ENCODE measurements at regions not wholly inside any gene's neighbourhood (a gene's known extent, or its start where the extent isn't known, plus 50 kb on each side); places are given as distances from the start of the nearest gene placed in this dataset.

DNA sequence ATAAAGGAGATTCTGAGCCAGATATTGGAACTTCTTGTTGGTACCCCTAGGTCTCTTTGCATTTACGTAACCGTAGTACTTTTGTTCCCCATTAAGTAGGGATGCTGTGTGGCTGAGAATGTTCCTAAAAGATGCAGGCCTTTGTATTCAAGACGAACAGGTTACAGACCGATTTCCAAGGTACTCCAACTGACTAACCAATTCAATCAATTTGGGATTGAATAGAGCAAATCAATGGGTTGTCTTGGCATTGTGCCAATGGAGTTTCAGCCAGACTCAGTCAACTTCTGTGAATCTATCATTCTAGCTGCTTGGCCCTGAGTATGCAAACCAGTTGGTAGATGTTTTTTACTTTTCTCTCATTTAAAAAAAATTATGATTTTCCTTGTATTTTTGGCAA is 347.3 kb upstream of the NPVF start:
- DNase-seq (ENCODE audit: low read depth, low spot score): no peak
- Histone ChIP-seq H3K36me3 (ENCODE audit: insufficient read depth, insufficient read length, low read length) (no peaks in the 10 kb centered on the region), H3K4me3 (ENCODE audit: insufficient read length, low read depth) (no peak overlapping the region), H3K27me3 (ENCODE audit: insufficient read depth, insufficient read length) (no peaks in the 10 kb centered on the region), H3K4me1 (ENCODE audit: insufficient read depth, insufficient read length) (no peaks in the 10 kb centered on the region), H3K9ac (ENCODE audit: insufficient read length, low read depth) (no peak overlapping the region), H3K9me3 (ENCODE audit: insufficient read depth, low read length) (no peaks in the 10 kb centered on the region)
- no peak for TF ChIP-seq ZNF274 (IDR thresholded peaks at IDR 0.05; ENCODE audit: low read depth, low read length)

DNA sequence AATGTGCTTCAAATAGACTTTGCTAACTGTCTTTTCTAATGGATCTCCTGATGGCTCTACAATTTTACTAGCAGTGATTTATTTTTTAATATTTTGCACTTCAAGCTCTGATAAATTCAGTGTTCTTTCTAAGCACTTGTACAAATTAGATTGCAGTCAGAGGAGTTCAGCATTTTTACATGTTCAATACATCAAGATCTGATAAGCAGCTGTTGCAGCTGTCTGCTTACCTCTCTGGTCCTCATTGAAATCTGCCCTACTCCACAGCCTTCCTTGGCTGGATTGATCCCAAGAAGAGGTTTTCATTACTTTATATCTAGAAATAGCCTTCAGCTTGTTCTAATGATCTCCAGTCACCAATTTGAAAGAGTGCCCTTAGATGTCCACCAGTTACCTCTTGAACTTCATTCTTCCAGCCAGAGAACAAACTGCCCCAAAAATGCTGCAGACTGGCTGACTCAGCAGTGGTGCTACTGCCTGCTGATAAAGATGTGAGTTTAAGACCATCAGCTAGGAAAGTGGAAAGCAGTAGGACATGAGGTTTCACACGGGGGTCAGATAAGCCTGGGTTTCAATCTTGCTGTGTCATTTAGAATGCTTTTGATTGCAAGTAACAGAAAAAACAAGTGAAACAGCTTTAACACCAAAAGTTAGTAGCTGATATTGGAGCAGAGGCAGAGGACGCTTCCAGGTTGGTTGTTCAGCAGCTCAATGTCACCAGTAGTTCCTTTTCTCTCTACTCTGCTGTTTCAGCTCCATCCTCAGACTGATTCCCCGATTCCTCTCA is 350.9 kb upstream of the NPVF start:
- Histone ChIP-seq H3K27me3 (ENCODE audit: insufficient read depth, insufficient read length) (no peaks in the 10 kb centered on the region), H3K9me3 (ENCODE audit: insufficient read depth, low read length) (no peaks in the 10 kb centered on the region), H3K36me3 (ENCODE audit: insufficient read depth, insufficient read length, low read length) (no peaks in the 10 kb centered on the region), H3K4me1 (ENCODE audit: insufficient read depth, insufficient read length) (no peaks in the 10 kb centered on the region), H3K9ac (ENCODE audit: insufficient read length, low read depth) (no peak overlapping the region), H3K4me3 (ENCODE audit: insufficient read length, low read depth) (no peak overlapping the region)
- no peak for TF ChIP-seq ZNF274 (IDR thresholded peaks at IDR 0.05; ENCODE audit: low read depth, low read length)
- DNase-seq (ENCODE audit: low read depth, low spot score): no peak

DNA sequence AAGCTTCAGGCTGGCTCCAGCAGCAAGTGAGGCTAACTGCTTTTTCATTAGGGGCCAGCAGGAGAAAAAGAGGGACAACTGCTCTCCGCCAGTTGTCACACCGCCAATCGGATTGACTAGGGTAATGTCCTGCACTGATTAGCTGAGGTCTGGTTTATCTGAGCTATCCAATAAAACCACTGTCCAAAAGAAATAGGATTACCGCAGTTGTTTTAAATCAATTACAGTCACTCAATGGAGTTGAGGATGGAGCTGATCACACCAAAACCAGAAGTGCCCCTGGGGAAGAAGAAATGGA is 351.4 kb upstream of the NPVF start:
- TF ChIP-seq SUZ12 (IDR thresholded peaks at IDR 0.05; ENCODE audit: extremely low read depth, insufficient read depth, insufficient read length) (no peak), ZNF274 (IDR thresholded peaks at IDR 0.05; ENCODE audit: low read depth, low read length) (no peak), YY1 (IDR thresholded peaks at IDR 0.05; ENCODE audit: insufficient read depth, insufficient read length) (no peak)
- no peak overlapping the region for H3K9ac ChIP-seq (ENCODE audit: insufficient read length, low read depth)
- H3K9me3 ChIP-seq (ENCODE audit: insufficient read depth, low read length): no peaks in the 10 kb centered on the region
- H3K4me3 ChIP-seq (ENCODE audit: insufficient read length, low read depth): no peak overlapping the region
- DNase-seq (ENCODE audit: low read depth, low spot score): no peak
- H3K4me1 ChIP-seq (ENCODE audit: insufficient read depth, insufficient read length): no peaks in the 10 kb centered on the region
- H3K36me3 ChIP-seq (ENCODE audit: insufficient read depth, insufficient read length, low read length): no peaks in the 10 kb centered on the region
- H3K27me3 ChIP-seq (ENCODE audit: insufficient read depth, insufficient read length): no peaks in the 10 kb centered on the region

DNA sequence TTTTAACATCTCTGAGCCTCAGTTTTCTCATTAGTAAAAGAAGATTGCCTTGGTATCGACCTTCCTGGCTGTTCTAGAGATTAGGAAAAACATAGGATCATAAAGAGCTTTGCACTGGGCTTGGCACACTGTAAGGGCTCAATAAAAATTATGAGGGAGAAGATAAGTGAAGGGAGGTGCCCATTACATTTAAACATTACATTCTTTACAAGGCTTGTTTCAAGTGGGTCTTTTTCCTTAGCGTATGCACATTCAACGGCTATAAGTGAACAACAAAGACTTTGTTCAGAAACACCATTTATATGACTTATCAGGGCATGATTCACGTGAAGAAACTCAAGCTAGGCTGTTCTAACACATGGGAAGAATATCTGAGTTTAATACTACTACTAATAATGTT is 351.9 kb upstream of the NPVF start:
- H3K36me3 ChIP-seq (ENCODE audit: insufficient read depth, insufficient read length, low read length): no peaks in the 10 kb centered on the region
- no peak overlapping the region for H3K9ac ChIP-seq (ENCODE audit: insufficient read length, low read depth)
- no peaks in the 10 kb centered on the region for H3K9me3 ChIP-seq (ENCODE audit: insufficient read depth, low read length)
- H3K4me3 ChIP-seq (ENCODE audit: insufficient read length, low read depth): no peak overlapping the region
- H3K27me3 ChIP-seq (ENCODE audit: insufficient read depth, insufficient read length): no peaks in the 10 kb centered on the region
- no peak for DNase-seq (ENCODE audit: low read depth, low spot score)
- TF ChIP-seq SUZ12 (IDR thresholded peaks at IDR 0.05; ENCODE audit: extremely low read depth, insufficient read depth, insufficient read length) (no peak), YY1 (IDR thresholded peaks at IDR 0.05; ENCODE audit: insufficient read depth, insufficient read length) (no peak), ZNF274 (IDR thresholded peaks at IDR 0.05; ENCODE audit: low read depth, low read length) (no peak)
- H3K4me1 ChIP-seq (ENCODE audit: insufficient read depth, insufficient read length): no peaks in the 10 kb centered on the region

DNA sequence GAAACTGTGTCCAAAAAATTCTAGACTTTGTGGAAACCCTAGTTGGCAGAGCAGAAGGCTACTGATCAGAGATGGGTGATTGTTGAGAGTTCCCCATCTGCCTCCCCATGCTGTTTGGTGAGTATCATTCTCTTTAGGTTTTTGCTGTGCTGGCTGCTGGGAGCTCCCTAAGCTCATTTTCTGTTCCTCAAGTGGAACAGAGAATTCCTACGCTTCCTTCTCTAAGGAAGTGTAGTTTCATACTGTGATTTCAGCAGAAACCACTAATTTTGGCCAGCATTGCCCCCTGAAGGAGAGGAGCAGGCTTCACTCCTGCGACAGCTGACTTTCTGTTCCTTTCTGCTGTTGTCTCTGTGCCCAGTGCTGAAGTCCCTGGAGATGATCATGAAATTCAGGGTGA is 355.3 kb upstream of the NPVF start:
- no peak overlapping the region for H3K4me3 ChIP-seq (ENCODE audit: insufficient read length, low read depth)
- no peaks in the 10 kb centered on the region for H3K36me3 ChIP-seq (ENCODE audit: insufficient read depth, insufficient read length, low read length)
- no peak for DNase-seq (ENCODE audit: low read depth, low spot score)
- no peaks in the 10 kb centered on the region for H3K9me3 ChIP-seq (ENCODE audit: insufficient read depth, low read length)
- no peaks in the 10 kb centered on the region for H3K27me3 ChIP-seq (ENCODE audit: insufficient read depth, insufficient read length)
- H3K4me1 ChIP-seq (ENCODE audit: insufficient read depth, insufficient read length): no peaks in the 10 kb centered on the region
- TF ChIP-seq YY1 (IDR thresholded peaks at IDR 0.05; ENCODE audit: insufficient read depth, insufficient read length): no peak
- no peak for TF ChIP-seq ZNF274 (IDR thresholded peaks at IDR 0.05; ENCODE audit: low read depth, low read length)
- H3K9ac ChIP-seq (ENCODE audit: insufficient read length, low read depth): no peak overlapping the region

DNA sequence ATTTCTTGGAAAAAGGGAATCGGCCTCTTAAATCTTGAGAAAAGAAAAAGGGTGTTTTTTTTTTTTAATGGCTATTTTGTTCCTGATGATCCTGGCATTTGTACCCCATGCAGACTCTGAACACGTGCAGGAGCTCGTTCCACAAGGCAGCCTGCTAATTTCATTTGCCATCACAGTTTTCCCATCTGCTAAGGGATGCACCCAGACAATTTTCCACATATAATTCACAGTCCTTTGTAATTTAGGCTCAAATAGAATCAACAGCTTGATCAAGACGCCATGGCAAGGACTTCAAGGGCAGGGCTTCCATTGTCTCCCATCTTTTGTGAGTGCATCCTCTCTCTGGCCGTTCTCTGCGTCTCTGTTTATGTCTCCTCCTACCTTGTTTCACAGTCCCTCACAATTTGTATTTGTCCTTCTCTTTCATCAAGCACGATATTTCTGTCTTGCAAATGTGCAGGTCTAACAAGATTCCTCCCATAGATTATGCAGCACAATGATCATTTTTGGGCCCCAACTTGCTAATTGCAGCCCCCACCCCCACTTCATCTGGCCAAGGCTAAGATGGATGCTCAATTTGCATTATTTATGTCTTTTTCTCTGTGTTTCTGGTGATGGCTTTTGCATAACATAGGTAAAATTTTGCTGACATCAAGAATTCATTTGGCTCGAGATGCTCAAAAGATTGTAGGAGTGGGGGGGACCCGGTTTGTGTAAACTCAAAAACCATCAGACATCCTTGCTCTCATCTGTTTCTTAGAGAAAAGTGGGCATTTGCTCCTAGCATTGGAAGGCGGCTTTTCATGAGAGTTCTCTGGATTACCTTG is 356.0 kb upstream of the NPVF start:
- H3K4me3 ChIP-seq (ENCODE audit: insufficient read length, low read depth): no peak overlapping the region
- no peaks in the 10 kb centered on the region for H3K9me3 ChIP-seq (ENCODE audit: insufficient read depth, low read length)
- TF ChIP-seq YY1 (IDR thresholded peaks at IDR 0.05; ENCODE audit: insufficient read depth, insufficient read length): no peak
- H3K36me3 ChIP-seq (ENCODE audit: insufficient read depth, insufficient read length, low read length): no peaks in the 10 kb centered on the region
- DNase-seq (ENCODE audit: low read depth, low spot score): no peak
- no peaks in the 10 kb centered on the region for H3K27me3 ChIP-seq (ENCODE audit: insufficient read depth, insufficient read length)
- H3K4me1 ChIP-seq (ENCODE audit: insufficient read depth, insufficient read length): no peaks in the 10 kb centered on the region
- H3K9ac ChIP-seq (ENCODE audit: insufficient read length, low read depth): no peak overlapping the region

DNA sequence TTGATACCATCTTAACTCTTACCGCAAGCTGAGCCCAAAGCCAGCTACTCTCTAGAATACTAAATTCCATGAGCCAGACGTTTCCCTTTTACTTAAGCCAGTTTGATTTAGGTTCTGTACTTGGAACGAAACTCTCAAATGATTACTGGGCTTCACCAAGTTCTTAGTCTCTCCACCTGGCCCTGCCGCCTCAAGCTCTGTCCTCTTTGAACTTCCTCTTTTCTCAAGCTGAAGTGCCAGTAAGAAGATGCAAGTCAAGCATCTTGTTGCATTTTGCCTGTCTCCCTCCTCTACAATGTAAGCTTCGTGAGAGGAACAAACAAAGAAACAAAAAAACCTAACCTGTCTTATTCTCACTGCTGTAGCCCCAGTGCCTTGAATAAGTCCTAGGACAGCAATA is 358.2 kb upstream of the NPVF start:
- Histone ChIP-seq H3K4me3 (ENCODE audit: insufficient read length, low read depth) (no peak overlapping the region), H3K9me3 (ENCODE audit: insufficient read depth, low read length) (no peaks in the 10 kb centered on the region), H3K27me3 (ENCODE audit: insufficient read depth, insufficient read length) (no peaks in the 10 kb centered on the region), H3K4me1 (ENCODE audit: insufficient read depth, insufficient read length) (no peaks in the 10 kb centered on the region), H3K36me3 (ENCODE audit: insufficient read depth, insufficient read length, low read length) (no peaks in the 10 kb centered on the region), H3K9ac (ENCODE audit: insufficient read length, low read depth) (no peak overlapping the region)
- TF ChIP-seq YY1 (IDR thresholded peaks at IDR 0.05; ENCODE audit: insufficient read depth, insufficient read length): no peak
- no peak for TF ChIP-seq SUZ12 (IDR thresholded peaks at IDR 0.05; ENCODE audit: extremely low read depth, insufficient read depth, insufficient read length)
- no peak for TF ChIP-seq ZNF274 (IDR thresholded peaks at IDR 0.05; ENCODE audit: low read depth, low read length)
- no peak for DNase-seq (ENCODE audit: low read depth, low spot score)

All from NT2/D1 (cell line).